Activated CD4-positive, alpha-beta T cell treated with anti-CD3 and anti-CD28 coated beads, Interleukin-2, amount 50 U/mL, for 16 hours (primary cell): ENCODE measurements at regions not wholly inside any gene's neighbourhood (a gene's known extent, or its start where the extent isn't known, plus 50 kb on each side); places are given as distances from the start of the nearest gene placed in this dataset.

ENCODE experiments used
- DNase-seq: peaks from one replicate; pipeline ENCODE4 v3.0.0-alpha.2; 2020

- DNase-seq: no peak
Measured at GRCh38 chr12:130074661-130075406, 87.4 kb upstream of the FZD10 start.

GRCh38 chr12:130075497-130076076 lies 86.7 kb upstream of the FZD10 start:
- DNase-seq: no peak

- no peak for DNase-seq
Measured at GRCh38 chr12:130076126-130076525, 86.1 kb upstream of the FZD10 start.

GRCh38 chr12:130076752-130077151 lies 85.5 kb upstream of the FZD10 start:
- DNase-seq: no peak

- no peak for DNase-seq
Measured at GRCh38 chr12:130078852-130079251, 83.4 kb upstream of the FZD10 start.

GRCh38 chr12:130079279-130079678 lies 83.0 kb upstream of the FZD10 start:
- no peak for DNase-seq

GRCh38 chr12:130080205-130080604 lies 82.1 kb upstream of the FZD10 start:
- no peak for DNase-seq

- DNase-seq: no peak
Measured at GRCh38 chr12:130081117-130081805, 81.0 kb upstream of the FZD10 start.

GRCh38 chr12:130083002-130083401 lies 79.3 kb upstream of the FZD10 start:
- DNase-seq: no peak

- DNase-seq: no peak
Measured at GRCh38 chr12:130083734-130084133, 78.5 kb upstream of the FZD10 start.

GRCh38 chr12:130084359-130084758 lies 77.9 kb upstream of the FZD10 start:
- DNase-seq: no peak

- no peak for DNase-seq
Measured at GRCh38 chr12:130086248-130086647, 76.0 kb upstream of the FZD10 start.

GRCh38 chr12:130086797-130087196 lies 75.5 kb upstream of the FZD10 start:
- DNase-seq: no peak

GRCh38 chr12:130087222-130087621 lies 75.0 kb upstream of the FZD10 start:
- DNase-seq: no peak

- DNase-seq: no peak
Measured at GRCh38 chr12:130088504-130088903, 73.8 kb upstream of the FZD10 start.

GRCh38 chr12:130090542-130090941 lies 71.7 kb upstream of the FZD10 start:
- DNase-seq: no peak

GRCh38 chr12:130093380-130093779 lies 68.9 kb upstream of the FZD10 start:
- DNase-seq: no peak

- no peak for DNase-seq
Measured at GRCh38 chr12:130097342-130097741, 64.9 kb upstream of the FZD10 start.

GRCh38 chr12:130097798-130098255 lies 64.4 kb upstream of the FZD10 start:
- DNase-seq: no peak

- no peak for DNase-seq
Measured at GRCh38 chr12:130098301-130099005, 63.8 kb upstream of the FZD10 start.

- DNase-seq: no peak
Measured at GRCh38 chr12:130100634-130101362, 61.5 kb upstream of the FZD10 start.

GRCh38 chr12:130101370-130101769 lies 60.9 kb upstream of the FZD10 start:
- DNase-seq: no peak

GRCh38 chr12:130102266-130102665 lies 60.0 kb upstream of the FZD10 start:
- no peak for DNase-seq
